Naive thymus-derived CD4-positive, alpha-beta T cell (primary cell): ENCODE measurements at regions not wholly inside any gene's neighbourhood (a gene's known extent, or its start where the extent isn't known, plus 50 kb on each side); places are given as distances from the start of the nearest gene placed in this dataset.

Experiments used
- ATAC-seq: fragments of 150-1000 bp; cut with Tn5 transposase; 2 replicates; pipeline ENCODE4 v1.10.0; 2021; ENCODE audit warnings: mild to moderate bottlenecking, moderate library complexity
- CTCF ChIA-PET: fragments of 350-600 bp; sonication (Branson Sonifier 250); formaldehyde crosslinking; loops from one replicate; lab custom pipeline; 2021; ENCODE audit warnings: antibody characterized with exemption; lab: Charles Lee
- POLR2A ChIA-PET: fragments of 350-600 bp; sonication (Branson Sonifier 250); formaldehyde crosslinking; loops from one replicate; lab custom pipeline; 2021; ENCODE audit warnings: antibody characterized with exemption, inconsistent platforms; lab: Charles Lee
- DNase-seq, 9 donors: peaks; one replicate each; pipeline versions ENCODE4 v3.0.0 to v3.0.0-alpha.2; 2020 to 2022; ENCODE audit warnings: mixed read lengths in 1 of 9
- H3K27ac ChIP-seq: one replicate; pipeline ENCODE4 v1.7.0; 2013; ENCODE audit warnings: mild to moderate bottlenecking, low read depth, low read length, moderate library complexity
- H3K27me3 ChIP-seq, 2 donors: one replicate each; pipeline ENCODE4 v1.7.0; 2013; ENCODE audit warnings: low read length in 2 of 2, mild to moderate bottlenecking in 2 of 2, moderate library complexity in 2 of 2; ENCODE audit not compliant: control insufficient read depth in 2 of 2, insufficient read depth in 2 of 2
- H3K36me3 ChIP-seq, 3 experiments: 1 replicate in 2 of 3; 2 replicates in 1 of 3; pipeline ENCODE4 v1.7.0; 2013; ENCODE audit warnings: low read length in 3 of 3, mild to moderate bottlenecking in 3 of 3, moderate library complexity in 1 of 3; ENCODE audit not compliant: insufficient read depth in 3 of 3, control insufficient read depth in 2 of 3
- H3K4me1 ChIP-seq, 2 donors: one replicate each; pipeline ENCODE4 v1.7.0; 2013; ENCODE audit warnings: low read length in 2 of 2, mild to moderate bottlenecking in 2 of 2, moderate library complexity in 1 of 2; ENCODE audit not compliant: control insufficient read depth in 2 of 2, insufficient read depth in 2 of 2
- H3K4me3 ChIP-seq: 2 replicates; pipeline ENCODE4 v1.7.0; 2013; ENCODE audit warnings: mild to moderate bottlenecking, low read length
- H3K9me3 ChIP-seq, 3 experiments: 1 replicate in 2 of 3; 2 replicates in 1 of 3; pipeline ENCODE4 v1.7.0; 2013; ENCODE audit warnings: low read length in 3 of 3; ENCODE audit not compliant: control insufficient read depth in 2 of 3
- H3K27ac Mint-ChIP-seq, 9 donors: one replicate each; pipeline ENCODE4 v1.8.0; 2020 to 2022; ENCODE audit warnings: mixed read lengths in 9 of 9, mild to moderate bottlenecking in 8 of 9, moderate library complexity in 5 of 9, inconsistent platforms in 2 of 9
- H3K27me3 Mint-ChIP-seq, 5 donors: one replicate each; pipeline ENCODE4 v1.8.0; 2021 to 2022; ENCODE audit warnings: mixed read lengths in 5 of 5, mild to moderate bottlenecking in 1 of 5
- H3K36me3 Mint-ChIP-seq, 5 donors: one replicate each; pipeline ENCODE4 v1.8.0; 2020 to 2022; ENCODE audit warnings: mixed read lengths in 5 of 5, mild to moderate bottlenecking in 3 of 5, inconsistent platforms in 1 of 5
- H3K4me1 Mint-ChIP-seq, 7 donors: one replicate each; pipeline ENCODE4 v1.8.0; 2020 to 2022; ENCODE audit warnings: mixed read lengths in 7 of 7, mild to moderate bottlenecking in 3 of 7, inconsistent platforms in 1 of 7
- H3K4me3 Mint-ChIP-seq, 10 donors: one replicate each; pipeline ENCODE4 v1.8.0; 2020 to 2022; ENCODE audit warnings: mild to moderate bottlenecking in 10 of 10, mixed read lengths in 10 of 10, moderate library complexity in 6 of 10, inconsistent platforms in 2 of 10
- H3K9me3 Mint-ChIP-seq, 11 donors: one replicate each; pipeline ENCODE4 v1.8.0; 2020 to 2022; ENCODE audit warnings: mixed read lengths in 11 of 11, mild to moderate bottlenecking in 4 of 11, inconsistent platforms in 1 of 11, moderate library complexity in 1 of 11
- intact Hi-C, 2 donors: fragments of 100-400 bp; cut with micrococcal nuclease; formaldehyde crosslinking; loops; one replicate each; pipeline ENCODE4 v1.15.1; 2023

GRCh38 chr16:56075732-56076388 is 115.4 kb upstream of the GNAO1 start:
- H3K4me3 ChIP-seq, result no peak overlapping the region
- H3K36me3 Mint-ChIP-seq, result no peaks in the 10 kb centered on the region
- DNase-seq (no peak), ATAC-seq (no peak)
- POLR2A ChIA-PET, result no interaction called here
- intact Hi-C loops, result no loop called here
- H3K27ac Mint-ChIP-seq, result no peak overlapping the region
- no peaks in the 10 kb centered on the region for H3K4me1 Mint-ChIP-seq
- H3K4me1 ChIP-seq, result no peaks in the 10 kb centered on the region
- H3K27me3 ChIP-seq, result no peaks in the 10 kb centered on the region
- peaks cover 0 to 1% (median 0%) of the 10 kb centered on the region in 11 donors for H3K9me3 Mint-ChIP-seq
- no peak overlapping the region for H3K27ac ChIP-seq
- H3K27me3 Mint-ChIP-seq, result peaks cover 0 to 31% (median 18%) of the 10 kb centered on the region in 5 donors
- H3K4me3 Mint-ChIP-seq, result no peak overlapping the region
- no peaks in the 10 kb centered on the region for H3K36me3 ChIP-seq
- no peaks in the 10 kb centered on the region for H3K9me3 ChIP-seq
- CTCF ChIA-PET, result no interaction called here

- Mint-ChIP-seq H3K36me3 (no peaks in the 10 kb centered on the region), H3K4me3 (no peak overlapping the region), H3K9me3 (peaks cover 0 to 1% (median 0%) of the 10 kb centered on the region in 11 donors), H3K4me1 (peaks cover 0 to 3% (median 0%) of the 10 kb centered on the region in 7 donors), H3K27ac (no peak overlapping the region), H3K27me3 (peaks cover 0 to 32% (median 18%) of the 10 kb centered on the region in 5 donors)
- ATAC-seq, result no peak
- POLR2A ChIA-PET, result no interaction called here
- no peak overlapping the region for H3K4me3 ChIP-seq
- H3K36me3 ChIP-seq, result no peaks in the 10 kb centered on the region
- CTCF ChIA-PET, result no interaction called here
- H3K4me1 ChIP-seq, result no peaks in the 10 kb centered on the region
- H3K27ac ChIP-seq, result no peak overlapping the region
- DNase-seq, result no peak
- H3K9me3 ChIP-seq, result no peaks in the 10 kb centered on the region
- H3K27me3 ChIP-seq, result no peaks in the 10 kb centered on the region
- intact Hi-C loops, result no loop called here
Measured at GRCh38 chr16:56073508-56073907, 117.8 kb upstream of the GNAO1 start.

- H3K4me1 ChIP-seq, result no peaks in the 10 kb centered on the region
- DNase-seq (no peak), ATAC-seq (no peak)
- ChIA-PET POLR2A (no interaction called here), CTCF (no interaction called here)
- H3K4me3 ChIP-seq, result no peak overlapping the region
- intact Hi-C loops, result no loop called here
- no peaks in the 10 kb centered on the region for H3K36me3 ChIP-seq
- H3K27ac Mint-ChIP-seq, result no peak overlapping the region
- no peak overlapping the region for H3K4me3 Mint-ChIP-seq
- H3K27me3 Mint-ChIP-seq, result peaks cover 0 to 32% (median 20%) of the 10 kb centered on the region in 5 donors
- H3K27ac ChIP-seq, result no peak overlapping the region
- H3K9me3 Mint-ChIP-seq, result peaks cover 0 to 1% (median 0%) of the 10 kb centered on the region in 11 donors
- H3K27me3 ChIP-seq, result no peaks in the 10 kb centered on the region
- no peaks in the 10 kb centered on the region for H3K36me3 Mint-ChIP-seq
- H3K4me1 Mint-ChIP-seq, result peaks cover 0 to 13% (median 0%) of the 10 kb centered on the region in 7 donors
- no peaks in the 10 kb centered on the region for H3K9me3 ChIP-seq
Measured at GRCh38 chr16:56072096-56072495, 119.2 kb upstream of the GNAO1 start.

GRCh38 chr16:56068816-56069215 is 122.5 kb upstream of the GNAO1 start:
- Histone ChIP-seq H3K27me3 (no peaks in the 10 kb centered on the region), H3K4me1 (no peaks in the 10 kb centered on the region), H3K4me3 (no peak overlapping the region), H3K36me3 (no peaks in the 10 kb centered on the region), H3K27ac (no peak overlapping the region), H3K9me3 (no peaks in the 10 kb centered on the region)
- H3K36me3 Mint-ChIP-seq, result no peaks in the 10 kb centered on the region
- POLR2A ChIA-PET, result no interaction called here
- peaks cover 0 to 2% (median 0%) of the 10 kb centered on the region in 11 donors for H3K9me3 Mint-ChIP-seq
- ATAC-seq (no peak), DNase-seq (no peak)
- H3K4me1 Mint-ChIP-seq, result peaks cover 0 to 13% (median 0%) of the 10 kb centered on the region in 7 donors
- H3K27ac Mint-ChIP-seq, result no peak overlapping the region
- CTCF ChIA-PET, result no interaction called here
- H3K27me3 Mint-ChIP-seq, result peaks cover 4 to 30% (median 8%) of the 10 kb centered on the region in 5 donors
- intact Hi-C loops, result no loop called here
- H3K4me3 Mint-ChIP-seq, result no peak overlapping the region

GRCh38 chr16:56068314-56068713 is 123.0 kb upstream of the GNAO1 start:
- H3K9me3 Mint-ChIP-seq, result peaks cover 0 to 2% (median 0%) of the 10 kb centered on the region in 11 donors
- ATAC-seq (no peak), DNase-seq (no peak)
- peaks cover 0 to 13% (median 0%) of the 10 kb centered on the region in 7 donors for H3K4me1 Mint-ChIP-seq
- Histone ChIP-seq H3K4me1 (no peaks in the 10 kb centered on the region), H3K27ac (no peak overlapping the region), H3K27me3 (no peaks in the 10 kb centered on the region), H3K4me3 (no peak overlapping the region), H3K9me3 (no peaks in the 10 kb centered on the region), H3K36me3 (no peaks in the 10 kb centered on the region)
- peaks cover 4 to 27% (median 8%) of the 10 kb centered on the region in 5 donors for H3K27me3 Mint-ChIP-seq
- H3K36me3 Mint-ChIP-seq, result no peaks in the 10 kb centered on the region
- H3K27ac Mint-ChIP-seq, result no peak overlapping the region
- ChIA-PET CTCF (no interaction called here), POLR2A (no interaction called here)
- intact Hi-C loops, result no loop called here
- H3K4me3 Mint-ChIP-seq, result no peak overlapping the region

GRCh38 chr16:56067406-56067805 is 123.9 kb upstream of the GNAO1 start:
- Histone ChIP-seq H3K9me3 (no peaks in the 10 kb centered on the region), H3K36me3 (no peaks in the 10 kb centered on the region), H3K4me3 (no peak overlapping the region), H3K4me1 (no peaks in the 10 kb centered on the region), H3K27me3 (no peaks in the 10 kb centered on the region), H3K27ac (no peak overlapping the region)
- no peak for DNase-seq
- ChIA-PET POLR2A (no interaction called here), CTCF (no interaction called here)
- H3K4me3 Mint-ChIP-seq, result no peak overlapping the region
- peaks cover 0 to 2% (median 0%) of the 10 kb centered on the region in 11 donors for H3K9me3 Mint-ChIP-seq
- ATAC-seq, result no peak
- no peak overlapping the region for H3K27ac Mint-ChIP-seq
- intact Hi-C loops, result no loop called here
- peaks cover under 1 to 21% (median 8%) of the 10 kb centered on the region in 5 donors for H3K27me3 Mint-ChIP-seq
- H3K4me1 Mint-ChIP-seq, result peaks cover 0 to 13% (median 0%) of the 10 kb centered on the region in 7 donors
- no peaks in the 10 kb centered on the region for H3K36me3 Mint-ChIP-seq

- no peak overlapping the region for H3K27ac Mint-ChIP-seq
- no peak for DNase-seq
- no peak overlapping the region for H3K4me3 Mint-ChIP-seq
- Histone ChIP-seq H3K27ac (no peak overlapping the region), H3K4me1 (no peaks in the 10 kb centered on the region), H3K9me3 (no peaks in the 10 kb centered on the region), H3K4me3 (no peak overlapping the region), H3K36me3 (no peaks in the 10 kb centered on the region), H3K27me3 (no peaks in the 10 kb centered on the region)
- ATAC-seq, result no peak
- ChIA-PET POLR2A (no interaction called here), CTCF (no interaction called here)
- no peaks in the 10 kb centered on the region for H3K36me3 Mint-ChIP-seq
- H3K4me1 Mint-ChIP-seq, result peaks cover 0 to 13% (median 0%) of the 10 kb centered on the region in 7 donors
- peaks cover 0 to 19% (median 8%) of the 10 kb centered on the region in 5 donors for H3K27me3 Mint-ChIP-seq
- intact Hi-C loops, result no loop called here
- H3K9me3 Mint-ChIP-seq, result peaks cover 0 to 2% (median 0%) of the 10 kb centered on the region in 11 donors
Measured at GRCh38 chr16:56066617-56067016, 124.7 kb upstream of the GNAO1 start.
